ENCODE measurements at regions not wholly inside any gene's neighbourhood (a gene's known extent, or its start where the extent isn't known, plus 50 kb on each side); places are given as distances from the start of the nearest gene placed in this dataset.
"Not testable (repeated sequence)": the region's sequence is repeated elsewhere in the genome, so short reads cannot be mapped to it uniquely, and the experiment has no call there.

DNA sequence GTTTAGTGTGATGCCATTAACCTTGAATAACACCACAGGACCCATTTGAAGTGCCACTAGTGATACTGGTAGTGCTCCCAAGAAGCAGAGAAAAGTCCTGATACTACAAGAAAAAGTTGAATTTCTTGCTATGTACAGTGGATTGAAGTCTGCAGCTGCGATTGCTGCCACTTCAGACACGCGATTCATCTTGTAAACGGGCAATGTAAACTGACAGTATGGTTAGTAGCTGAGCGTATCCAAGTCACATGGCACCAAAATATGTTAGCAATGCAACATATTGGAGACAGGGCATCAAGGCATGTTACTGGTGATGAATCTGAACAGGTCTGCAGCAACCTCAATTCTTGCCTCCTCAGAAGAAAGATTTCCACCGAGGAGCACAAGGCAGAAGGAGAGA, 238.9 kb downstream of the HS3ST3B1 start:
- peak overlapping the region in 1 of 2 experiments; percentile 37 for H3K4ac ChIP-seq (ENCODE audit: low read depth in 1 of 2, low read length in 2 of 2)
- no peaks in the 10 kb centered on the region for H3K4me1 ChIP-seq (ENCODE audit: control insufficient read depth, insufficient read depth, low read depth, low read length)
- H3K4me2 ChIP-seq (ENCODE audit: low read length, poor library complexity, severe bottlenecking): no peak overlapping the region
- no peak overlapping the region for H2BK15ac ChIP-seq (ENCODE audit: low read depth, poor library complexity, severe bottlenecking)
- DNase-seq: no peak
- H2AFZ ChIP-seq (ENCODE audit: low read depth, low read length): no peak overlapping the region
- H2BK120ac ChIP-seq (ENCODE audit: low read depth, low read length): no peak overlapping the region
- H3K23ac ChIP-seq (ENCODE audit: low read length in 2 of 2): peak overlapping the region in 1 of 2 experiments; percentile 59
- 79% methylated on average over 6 of the region's 6 CpGs for WGBS
- no peaks in the 10 kb centered on the region for H3K36me3 ChIP-seq (ENCODE audit: control insufficient read depth in 1 of 2, insufficient read depth in 2 of 2, low read depth in 1 of 2, low read length in 2 of 2)
- no peak overlapping the region for H2BK12ac ChIP-seq (ENCODE audit: low read length in 2 of 2)
- no peak overlapping the region for H2BK5ac ChIP-seq (ENCODE audit: low read depth, low read length, poor library complexity, severe bottlenecking)
- H3K18ac ChIP-seq (ENCODE audit: low read depth in 1 of 2, low read length in 2 of 2): peak overlapping the region in 1 of 2 experiments; percentile 21
- no peak overlapping the region for H4K8ac ChIP-seq (ENCODE audit: low read length)
- H3K27ac ChIP-seq (ENCODE audit: low read length, poor library complexity, severe bottlenecking): no peak overlapping the region
- no peak overlapping the region for H3K9ac ChIP-seq (ENCODE audit: low read length)
- H3K79me1 ChIP-seq (replicated peaks; ENCODE audit: low read length, poor library complexity, severe bottlenecking): no peaks in the 10 kb centered on the region
- H4K91ac ChIP-seq (ENCODE audit: low read length): no peak overlapping the region
- peaks cover 18% of the 10 kb centered on the region for H3K9me3 ChIP-seq (ENCODE audit: control insufficient read depth, low read length)
- no peak overlapping the region for H3K14ac ChIP-seq (ENCODE audit: low read length in 2 of 2)
- H2AK5ac ChIP-seq (ENCODE audit: low read length, severe bottlenecking): no peak overlapping the region
- no peak overlapping the region for H3K4me3 ChIP-seq (ENCODE audit: insufficient read depth in 1 of 2, low read depth in 1 of 2, low read length in 2 of 2)
- no peaks in the 10 kb centered on the region for H3K27me3 ChIP-seq (ENCODE audit: control insufficient read depth in 1 of 2, insufficient read depth in 1 of 2, low read length in 2 of 2)

DNA sequence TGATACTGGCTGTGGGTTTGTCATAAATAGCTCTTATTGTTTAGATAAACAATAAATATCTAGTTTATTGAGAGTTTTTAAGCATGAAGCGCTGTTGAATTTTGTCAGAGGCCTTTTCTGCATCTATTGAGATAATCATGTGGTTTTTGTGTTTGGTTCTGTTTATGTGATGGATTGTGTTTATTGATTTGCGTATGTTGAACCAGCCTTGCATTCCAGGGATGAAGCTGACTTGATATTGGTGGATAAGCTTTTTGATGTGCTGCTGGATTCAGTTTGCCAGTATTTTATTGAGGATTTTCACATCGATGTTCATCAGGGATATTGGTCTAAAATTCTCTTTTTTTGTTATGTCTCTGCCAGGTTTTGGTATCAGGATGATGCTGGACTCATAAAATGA, 231.4 kb downstream of the HS3ST3B1 start:
- H2BK120ac ChIP-seq (ENCODE audit: low read depth, low read length); H3K4ac ChIP-seq (ENCODE audit: low read depth in 1 of 2, low read length in 2 of 2); H3K23ac ChIP-seq (ENCODE audit: low read length in 2 of 2); H3K9ac ChIP-seq (ENCODE audit: low read length); H4K91ac ChIP-seq (ENCODE audit: low read length); H2BK15ac ChIP-seq (ENCODE audit: low read depth, poor library complexity, severe bottlenecking); DNase-seq; H3K18ac ChIP-seq (ENCODE audit: low read depth in 1 of 2, low read length in 2 of 2); H2BK5ac ChIP-seq (ENCODE audit: low read depth, low read length, poor library complexity, severe bottlenecking); H3K4me3 ChIP-seq (ENCODE audit: insufficient read depth in 1 of 2, low read depth in 1 of 2, low read length in 2 of 2); H2AFZ ChIP-seq (ENCODE audit: low read depth, low read length); H3K27me3 ChIP-seq (ENCODE audit: control insufficient read depth in 1 of 2, insufficient read depth in 1 of 2, low read length in 2 of 2); H4K8ac ChIP-seq (ENCODE audit: low read length); H2BK12ac ChIP-seq (ENCODE audit: low read length in 2 of 2); H3K14ac ChIP-seq (ENCODE audit: low read length in 2 of 2); H2AK5ac ChIP-seq (ENCODE audit: low read length, severe bottlenecking); H3K27ac ChIP-seq (ENCODE audit: low read length, poor library complexity, severe bottlenecking); H3K9me3 ChIP-seq (ENCODE audit: control insufficient read depth, low read length); H3K4me1 ChIP-seq (ENCODE audit: control insufficient read depth, insufficient read depth, low read depth, low read length); H3K4me2 ChIP-seq (ENCODE audit: low read length, poor library complexity, severe bottlenecking); H3K79me1 ChIP-seq (replicated peaks; ENCODE audit: low read length, poor library complexity, severe bottlenecking); H3K36me3 ChIP-seq (ENCODE audit: control insufficient read depth in 1 of 2, insufficient read depth in 2 of 2, low read depth in 1 of 2, low read length in 2 of 2): not testable (repeated sequence)
- WGBS: 89% methylated on average over 3 of the region's 3 CpGs

DNA sequence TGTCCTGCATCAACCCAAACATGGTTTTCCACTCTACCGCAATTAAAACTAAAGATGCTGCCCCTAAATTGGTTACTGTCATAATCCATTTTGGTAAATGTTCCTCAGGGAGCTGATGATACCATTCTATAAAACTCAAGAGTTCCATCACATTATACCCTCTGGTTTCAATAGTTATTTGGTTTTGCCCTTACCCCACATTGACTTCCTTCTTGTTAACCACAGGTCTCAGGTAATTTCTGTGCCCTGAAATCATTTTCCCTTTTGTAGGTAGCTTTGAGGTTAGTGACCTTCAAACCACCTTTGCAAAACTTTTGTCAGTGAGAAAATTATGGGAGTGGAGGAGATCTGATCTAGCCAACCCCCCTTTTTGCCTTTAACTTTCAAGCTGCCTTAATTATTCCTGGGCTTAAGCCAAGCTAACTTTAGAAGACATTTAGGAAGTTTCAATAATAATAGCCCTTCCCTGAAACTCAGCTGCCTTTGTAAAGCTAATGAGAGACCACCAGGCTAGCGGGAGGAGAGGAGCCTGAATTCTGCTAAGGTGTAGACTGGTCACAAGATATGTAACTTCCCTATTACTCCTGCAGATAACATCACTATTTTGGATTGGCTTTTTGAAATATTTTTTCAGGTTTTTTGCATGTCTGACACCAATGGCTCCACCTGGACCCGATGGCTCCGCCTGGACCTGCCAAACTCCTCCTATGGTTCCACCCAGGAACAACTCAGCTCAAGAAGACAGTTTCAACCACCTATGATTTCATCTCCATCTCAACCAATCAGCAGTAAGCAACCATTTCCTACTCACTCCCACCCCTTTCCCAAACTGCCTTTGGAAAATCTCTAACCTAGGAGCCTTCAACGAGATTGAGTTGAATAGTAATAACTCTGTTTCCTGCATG, 224.9 kb downstream of the HS3ST3B1 start:
- no peak overlapping the region for H2AK5ac ChIP-seq (ENCODE audit: low read length, severe bottlenecking)
- no peaks in the 10 kb centered on the region for H3K27me3 ChIP-seq (ENCODE audit: control insufficient read depth in 1 of 2, insufficient read depth in 1 of 2, low read length in 2 of 2)
- no peak overlapping the region for H3K14ac ChIP-seq (ENCODE audit: low read length in 2 of 2)
- H4K8ac ChIP-seq (ENCODE audit: low read length): no peak overlapping the region
- H3K4me1 ChIP-seq (ENCODE audit: control insufficient read depth, insufficient read depth, low read depth, low read length): no peaks in the 10 kb centered on the region
- H2BK5ac ChIP-seq (ENCODE audit: low read depth, low read length, poor library complexity, severe bottlenecking): no peak overlapping the region
- DNase-seq: no peak
- no peak overlapping the region for H2AFZ ChIP-seq (ENCODE audit: low read depth, low read length)
- no peak overlapping the region for H2BK12ac ChIP-seq (ENCODE audit: low read length in 2 of 2)
- H4K91ac ChIP-seq (ENCODE audit: low read length): peak overlapping the region; percentile 27
- no peaks in the 10 kb centered on the region for H3K79me1 ChIP-seq (replicated peaks; ENCODE audit: low read length, poor library complexity, severe bottlenecking)
- no peaks in the 10 kb centered on the region for H3K36me3 ChIP-seq (ENCODE audit: control insufficient read depth in 1 of 2, insufficient read depth in 2 of 2, low read depth in 1 of 2, low read length in 2 of 2)
- H2BK120ac ChIP-seq (ENCODE audit: low read depth, low read length): no peak overlapping the region
- no peak overlapping the region for H3K4me3 ChIP-seq (ENCODE audit: insufficient read depth in 1 of 2, low read depth in 1 of 2, low read length in 2 of 2)
- H3K27ac ChIP-seq (ENCODE audit: low read length, poor library complexity, severe bottlenecking): no peak overlapping the region
- H2BK15ac ChIP-seq (ENCODE audit: low read depth, poor library complexity, severe bottlenecking): no peak overlapping the region
- H3K9me3 ChIP-seq (ENCODE audit: control insufficient read depth, low read length): no peaks in the 10 kb centered on the region
- no peak overlapping the region for H3K9ac ChIP-seq (ENCODE audit: low read length)
- 81% methylated on average over 4 of the region's 5 CpGs for WGBS
- H3K4me2 ChIP-seq (ENCODE audit: low read length, poor library complexity, severe bottlenecking): no peak overlapping the region
- H3K18ac ChIP-seq (ENCODE audit: low read depth in 1 of 2, low read length in 2 of 2): no peak overlapping the region
- no peak overlapping the region for H3K23ac ChIP-seq (ENCODE audit: low read length in 2 of 2)
- no peak overlapping the region for H3K4ac ChIP-seq (ENCODE audit: low read depth in 1 of 2, low read length in 2 of 2)

DNA sequence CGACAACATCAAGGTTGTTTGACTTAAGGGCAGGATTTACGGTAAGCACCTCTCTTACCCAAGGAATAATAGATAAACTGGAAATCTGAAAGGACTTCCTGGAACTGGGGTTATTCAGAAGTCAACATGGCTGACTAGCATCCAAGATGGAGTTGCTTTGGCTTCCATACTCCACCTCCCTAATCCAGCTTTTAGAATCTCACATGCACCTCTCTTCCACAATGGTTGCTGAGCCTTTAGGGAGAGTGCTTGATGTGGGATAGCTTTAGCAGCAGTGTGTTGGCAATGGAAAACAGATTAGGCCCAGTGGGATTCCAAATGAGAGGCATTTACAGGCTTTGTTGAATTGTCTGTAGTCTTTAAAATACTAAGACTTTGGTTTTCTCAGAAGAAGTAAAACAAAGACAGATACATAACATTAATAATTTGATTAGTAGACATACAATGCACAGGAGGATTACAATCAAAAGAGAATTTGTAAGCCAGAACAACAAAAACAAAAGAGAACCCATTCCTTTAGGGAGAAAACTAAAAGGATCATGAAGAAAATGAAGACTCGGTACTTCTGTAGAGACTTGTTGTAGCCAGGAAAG, 222.0 kb downstream of the HS3ST3B1 start:
- no peak overlapping the region for H3K14ac ChIP-seq (ENCODE audit: low read length in 2 of 2)
- DNase-seq: no peak
- H3K36me3 ChIP-seq (ENCODE audit: control insufficient read depth in 1 of 2, insufficient read depth in 2 of 2, low read depth in 1 of 2, low read length in 2 of 2): no peaks in the 10 kb centered on the region
- H4K8ac ChIP-seq (ENCODE audit: low read length): no peak overlapping the region
- no peak overlapping the region for H3K27ac ChIP-seq (ENCODE audit: low read length, poor library complexity, severe bottlenecking)
- H2BK12ac ChIP-seq (ENCODE audit: low read length in 2 of 2): no peak overlapping the region
- no peaks in the 10 kb centered on the region for H3K27me3 ChIP-seq (ENCODE audit: control insufficient read depth in 1 of 2, insufficient read depth in 1 of 2, low read length in 2 of 2)
- no peak overlapping the region for H4K91ac ChIP-seq (ENCODE audit: low read length)
- no peak overlapping the region for H3K4me2 ChIP-seq (ENCODE audit: low read length, poor library complexity, severe bottlenecking)
- WGBS: 54% methylated on average over 3 of the region's 3 CpGs
- no peaks in the 10 kb centered on the region for H3K4me1 ChIP-seq (ENCODE audit: control insufficient read depth, insufficient read depth, low read depth, low read length)
- no peak overlapping the region for H2BK5ac ChIP-seq (ENCODE audit: low read depth, low read length, poor library complexity, severe bottlenecking)
- no peak overlapping the region for H2AFZ ChIP-seq (ENCODE audit: low read depth, low read length)
- no peak overlapping the region for H3K23ac ChIP-seq (ENCODE audit: low read length in 2 of 2)
- no peaks in the 10 kb centered on the region for H3K9me3 ChIP-seq (ENCODE audit: control insufficient read depth, low read length)
- no peak overlapping the region for H3K9ac ChIP-seq (ENCODE audit: low read length)
- no peak overlapping the region for H3K4me3 ChIP-seq (ENCODE audit: insufficient read depth in 1 of 2, low read depth in 1 of 2, low read length in 2 of 2)
- H3K4ac ChIP-seq (ENCODE audit: low read depth in 1 of 2, low read length in 2 of 2): no peak overlapping the region
- no peak overlapping the region for H2BK120ac ChIP-seq (ENCODE audit: low read depth, low read length)
- H2BK15ac ChIP-seq (ENCODE audit: low read depth, poor library complexity, severe bottlenecking): no peak overlapping the region
- no peaks in the 10 kb centered on the region for H3K79me1 ChIP-seq (replicated peaks; ENCODE audit: low read length, poor library complexity, severe bottlenecking)
- H3K18ac ChIP-seq (ENCODE audit: low read depth in 1 of 2, low read length in 2 of 2): no peak overlapping the region
- no peak overlapping the region for H2AK5ac ChIP-seq (ENCODE audit: low read length, severe bottlenecking)
